ENCODE measurements at regions not wholly inside any gene's neighbourhood (a gene's known extent, or its start where the extent isn't known, plus 50 kb on each side); places are given as distances from the start of the nearest gene placed in this dataset.

DNA sequence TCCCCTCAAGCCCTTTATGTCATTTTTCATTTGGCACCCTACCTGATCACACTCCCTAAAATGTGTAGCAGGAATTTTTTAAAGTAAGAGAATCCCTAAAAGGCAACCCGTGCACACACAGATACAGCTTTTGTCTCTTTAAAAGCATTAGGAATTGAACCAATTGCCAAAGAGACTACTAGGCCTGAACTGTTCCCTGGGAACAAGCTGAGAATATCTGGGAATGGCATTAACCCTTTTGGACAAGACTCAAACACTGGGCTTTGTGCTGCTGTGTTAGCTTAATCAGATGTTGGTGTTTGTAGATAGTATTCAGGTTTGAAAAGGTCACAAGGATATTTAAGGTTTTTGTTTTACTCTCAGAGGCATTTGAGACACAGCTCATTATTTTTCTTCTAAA lies 414.4 kb upstream of the PDZRN3 start:
- no peak for TF ChIP-seq SIN3A (IDR thresholded peaks at IDR 0.05; ENCODE audit: borderline replicate concordance, insufficient read depth, low read length)
- no peak for TF ChIP-seq POLR2AphosphoS5 (IDR thresholded peaks at IDR 0.05; ENCODE audit: low read depth, low read length)

Measured in PFSK-1 (cell line).